NCI-H1092 treated with DMSO at 0.1 percent for 48 hours (cell line): ENCODE measurements at regions not wholly inside any gene's neighbourhood (a gene's known extent, or its start where the extent isn't known, plus 50 kb on each side); places are given as distances from the start of the nearest gene placed in this dataset.
"Not testable (repeated sequence)": the region's sequence is repeated elsewhere in the genome, so short reads cannot be mapped to it uniquely, and the experiment has no call there.

Source experiments
- DNase-seq: peaks from one replicate; lab custom pipeline; 2025; lab: John Stamatoyannopoulos, UW

- no peak for DNase-seq
These were observed 144.3 kb upstream of the MRPS22 start for GRCh38 chr3:139199421-139200010.

GRCh38 chr3:139201446-139202225, 142.2 kb upstream of the MRPS22 start:
- DNase-seq, result no peak

GRCh38 chr3:139202226-139202958, 141.4 kb upstream of the MRPS22 start:
- DNase-seq, result no peak

- no peak for DNase-seq
These were observed 140.9 kb upstream of the MRPS22 start for GRCh38 chr3:139202959-139203349.

- DNase-seq, result no peak
These were observed 140.1 kb upstream of the MRPS22 start for GRCh38 chr3:139203752-139204151.

GRCh38 chr3:139204728-139205127, 139.1 kb upstream of the MRPS22 start:
- no peak for DNase-seq

GRCh38 chr3:139213936-139214335, 129.9 kb upstream of the MRPS22 start:
- no peak for DNase-seq

- DNase-seq, result no peak
These were observed 126.9 kb upstream of the MRPS22 start for GRCh38 chr3:139216958-139217357.

- DNase-seq, result no peak
These were observed 126.2 kb upstream of the MRPS22 start for GRCh38 chr3:139217633-139218032.

GRCh38 chr3:139218046-139218445, 125.8 kb upstream of the MRPS22 start:
- DNase-seq, result no peak

- no peak for DNase-seq
These were observed 124.4 kb upstream of the MRPS22 start for GRCh38 chr3:139219463-139219862.

GRCh38 chr3:139222100-139222657, 121.6 kb upstream of the MRPS22 start:
- no peak for DNase-seq

- no peak for DNase-seq
These were observed 118.3 kb upstream of the MRPS22 start for GRCh38 chr3:139225548-139225947.

- DNase-seq, result no peak
These were observed 117.1 kb upstream of the MRPS22 start for GRCh38 chr3:139226731-139227130.

- no peak for DNase-seq
These were observed 116.7 kb upstream of the MRPS22 start for GRCh38 chr3:139227165-139227564.

GRCh38 chr3:139227827-139228226, 116.0 kb upstream of the MRPS22 start:
- DNase-seq, result no peak

GRCh38 chr3:139230391-139230790, 113.4 kb upstream of the MRPS22 start:
- DNase-seq, result no peak

GRCh38 chr3:139231555-139232281, 112.1 kb upstream of the MRPS22 start:
- no peak for DNase-seq

- DNase-seq, result not testable (repeated sequence)
These were observed 111.5 kb upstream of the MRPS22 start for GRCh38 chr3:139232341-139232740.

- no peak for DNase-seq
These were observed 109.3 kb upstream of the MRPS22 start for GRCh38 chr3:139234491-139234890.

- DNase-seq, result no peak
These were observed 108.6 kb upstream of the MRPS22 start for GRCh38 chr3:139235192-139235591.

- DNase-seq, result no peak
These were observed 107.5 kb upstream of the MRPS22 start for GRCh38 chr3:139236336-139236735.
